Caco-2 (cell line): ENCODE measurements at regions not wholly inside any gene's neighbourhood (a gene's known extent, or its start where the extent isn't known, plus 50 kb on each side); places are given as distances from the start of the nearest gene placed in this dataset.

Experiments
- BruUV-seq: library from RNA; stranded (reverse); fragments of 400-500 nt; replicated peaks from 2 replicates; lab custom pipeline; 2021; lab: Mats Ljungman, UMichigan
- CTCF ChIA-PET: fragments of 300-600 bp; sonication (Branson Sonifier 250); formaldehyde crosslinking; loops from one replicate; lab custom pipeline; 2022; ENCODE audit warnings: antibody characterized with exemption; lab: Charles Lee
- POLR2A ChIA-PET: fragments of 300-600 bp; sonication (Branson Sonifier 250); formaldehyde crosslinking; loops from one replicate; lab custom pipeline; 2022; ENCODE audit warnings: antibody characterized with exemption; lab: Charles Lee
- DNase-seq, 2 experiments: peaks; one replicate each; pipeline versions ENCODE4 v3.0.0 to v3.0.0-alpha.2; 2020 to 2022
- H3K27me3 ChIP-seq: replicated peaks from 2 replicates; pipeline ENCODE4 v1.6.0; 2011; ENCODE audit warnings: low read length; ENCODE audit not compliant: control insufficient read depth, insufficient read depth
- H3K36me3 ChIP-seq: 2 replicates; pipeline ENCODE4 v1.5.1; 2011; ENCODE audit warnings: low read length; ENCODE audit not compliant: control insufficient read depth, insufficient read depth
- H3K4me1 ChIP-seq: fragments of 250-450 bp; sonication (Bioruptor Pico); 2 replicates; pipeline ENCODE4 v1.5.1; 2020; ENCODE audit warnings: mild to moderate bottlenecking
- H3K4me3 ChIP-seq: 2 replicates; pipeline ENCODE4 v1.5.1; 2011; ENCODE audit warnings: low read depth, mild to moderate bottlenecking, control low read depth, low read length
- H3K9me3 ChIP-seq: fragments of 250-450 bp; sonication (Bioruptor Pico); 2 replicates; pipeline ENCODE4 v1.5.1; 2020; ENCODE audit warnings: mild to moderate bottlenecking, moderate library complexity
- H3K27ac Mint-ChIP-seq: one replicate; pipeline ENCODE4 v1.8.0; 2022; ENCODE audit warnings: mixed read lengths; ENCODE audit not compliant: unreplicated experiment
- H3K27me3 Mint-ChIP-seq: one replicate; pipeline ENCODE4 v1.8.0; 2022; ENCODE audit warnings: mixed read lengths; ENCODE audit not compliant: insufficient read depth, unreplicated experiment
- H3K36me3 Mint-ChIP-seq: one replicate; pipeline ENCODE4 v1.8.0; 2022; ENCODE audit warnings: mild to moderate bottlenecking, mixed read lengths; ENCODE audit not compliant: insufficient read depth, unreplicated experiment
- H3K4me1 Mint-ChIP-seq: one replicate; pipeline ENCODE4 v1.8.0; 2022; ENCODE audit warnings: low read depth, mixed read lengths; ENCODE audit not compliant: unreplicated experiment
- H3K4me3 Mint-ChIP-seq: one replicate; pipeline ENCODE4 v1.8.0; 2022; ENCODE audit warnings: mild to moderate bottlenecking, moderate library complexity, mixed read lengths; ENCODE audit not compliant: unreplicated experiment
- H3K9me3 Mint-ChIP-seq: one replicate; pipeline ENCODE4 v1.8.0; 2022; ENCODE audit warnings: mixed read lengths; ENCODE audit not compliant: unreplicated experiment
- CTCF ChIP-seq, 2 experiments: fragments of 200-600 bp in 1 of 2; IDR thresholded peaks; 1 replicate in 1 of 2; 2 replicates in 1 of 2; pipeline versions ENCODE4 v1.5.1 to v1.8.0; 2011 to 2022; ENCODE audit warnings: antibody characterized with exemption in 1 of 2, control low read depth in 1 of 2, inconsistent platforms in 1 of 2, low read depth in 1 of 2, low read length in 1 of 2, mild to moderate bottlenecking in 1 of 2, moderate library complexity in 1 of 2; ENCODE audit not compliant: insufficient read depth in 1 of 2, severe bottlenecking in 1 of 2, unreplicated experiment in 1 of 2
- intact Hi-C: fragments of 100-400 bp; cut with micrococcal nuclease; formaldehyde crosslinking; loops from one replicate; pipeline ENCODE4 v1.10.0; 2022; ENCODE audit not compliant: unreplicated experiment

DNA sequence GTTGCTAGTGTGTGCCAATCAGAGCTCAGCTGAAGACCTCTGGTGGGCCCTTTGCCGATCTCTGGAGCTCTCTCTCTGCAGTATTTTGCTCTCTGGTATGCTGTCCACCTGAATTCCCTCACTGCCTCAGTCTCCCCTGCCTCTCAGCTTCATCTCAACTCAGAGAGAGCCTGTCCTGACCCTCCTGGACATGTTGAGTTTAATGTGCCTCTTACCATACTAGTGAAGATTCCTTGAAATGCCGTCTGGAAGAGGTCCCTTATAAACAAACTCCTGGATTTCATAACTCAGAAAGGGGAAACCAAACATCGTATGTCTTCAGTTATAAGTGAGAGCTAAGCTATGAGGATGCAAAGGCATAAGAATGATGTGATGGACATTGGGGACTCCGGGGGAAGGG is 231.1 kb upstream of the ZNF217 start:
- no peak overlapping the region for H3K27ac Mint-ChIP-seq
- H3K9me3 ChIP-seq, result no peaks in the 10 kb centered on the region; the same call in 1 of the 2 replicates
- CTCF ChIA-PET, result interaction anchor here (1.0 kb wide), 1 partner anchor 39 kb away, joined by 3 read pairs; no protein-coding TSS in a partner anchor
- no peaks in the 10 kb centered on the region for H3K27me3 Mint-ChIP-seq
- no peaks in the 10 kb centered on the region for H3K27me3 ChIP-seq
- H3K4me1 Mint-ChIP-seq, result peaks cover 39% of the 10 kb centered on the region
- no peaks in the 10 kb centered on the region for H3K36me3 ChIP-seq
- TF ChIP-seq CTCF (IDR thresholded peaks at IDR 0.05; ENCODE audit: insufficient read depth in 1 of 2, low read depth in 1 of 2, low read length in 1 of 2, severe bottlenecking in 1 of 2, unreplicated experiment in 1 of 2), result no peak
- no TSS peak for BruUV-seq
- no peak overlapping the region for H3K4me3 Mint-ChIP-seq
- H3K4me1 ChIP-seq, result peaks cover 27% of the 10 kb centered on the region
- intact Hi-C loops, result no loop called here
- no peaks in the 10 kb centered on the region for H3K36me3 Mint-ChIP-seq
- POLR2A ChIA-PET, result interaction anchor here (0.6 kb wide), 2 partner anchors 60 to 1160 kb away, joined by 3 to 5 read pairs; no protein-coding TSS in a partner anchor
- no peak overlapping the region for H3K4me3 ChIP-seq
- H3K9me3 Mint-ChIP-seq, result no peaks in the 10 kb centered on the region
- DNase-seq, result no peak

GRCh38 chr20:53823121-53823764 is 229.6 kb upstream of the ZNF217 start:
- Histone ChIP-seq H3K4me1 (peaks cover 11% of the 10 kb centered on the region), H3K9me3 (peaks cover 4% of the 10 kb centered on the region; the same call in 1 of the 2 replicates), H3K4me3 (no peak overlapping the region), H3K36me3 (no peaks in the 10 kb centered on the region), H3K27me3 (no peaks in the 10 kb centered on the region)
- intact Hi-C loops, result no loop called here
- Mint-ChIP-seq H3K4me3 (no peak overlapping the region), H3K27ac (no peak overlapping the region), H3K27me3 (no peaks in the 10 kb centered on the region), H3K36me3 (no peaks in the 10 kb centered on the region), H3K9me3 (peaks cover 11% of the 10 kb centered on the region), H3K4me1 (peaks cover 24% of the 10 kb centered on the region)
- BruUV-seq, result no TSS peak
- no peak for DNase-seq
- CTCF ChIA-PET, result no interaction called here
- POLR2A ChIA-PET, result no interaction called here
- no peak for TF ChIP-seq CTCF (IDR thresholded peaks at IDR 0.05; ENCODE audit: insufficient read depth in 1 of 2, low read depth in 1 of 2, low read length in 1 of 2, severe bottlenecking in 1 of 2, unreplicated experiment in 1 of 2)

- ChIA-PET POLR2A (no interaction called here), CTCF (no interaction called here)
- H3K27ac Mint-ChIP-seq, result no peak overlapping the region
Measured at GRCh38 chr20:53822534-53822933, 228.9 kb upstream of the ZNF217 start.

More at GRCh38 chr20:53822534-53822933, 228.9 kb upstream of the ZNF217 start:
- DNase-seq, result no peak
- H3K4me3 ChIP-seq, result no peak overlapping the region
- no peaks in the 10 kb centered on the region for H3K27me3 ChIP-seq
- Mint-ChIP-seq H3K9me3 (peaks cover 16% of the 10 kb centered on the region), H3K4me1 (peaks cover 20% of the 10 kb centered on the region), H3K27me3 (no peaks in the 10 kb centered on the region), H3K4me3 (no peak overlapping the region), H3K36me3 (no peaks in the 10 kb centered on the region)
- intact Hi-C loops, result no loop called here
- H3K9me3 ChIP-seq, result peaks cover 7% of the 10 kb centered on the region; the same call in 1 of the 2 replicates
- peaks cover 6% of the 10 kb centered on the region; the same call in 1 of the 2 replicates for H3K4me1 ChIP-seq
- no peaks in the 10 kb centered on the region for H3K36me3 ChIP-seq
- no peak for TF ChIP-seq CTCF (IDR thresholded peaks at IDR 0.05; ENCODE audit: insufficient read depth in 1 of 2, low read depth in 1 of 2, low read length in 1 of 2, severe bottlenecking in 1 of 2, unreplicated experiment in 1 of 2)
- no TSS peak for BruUV-seq
